ENCODE measurements at regions not wholly inside any gene's neighbourhood (a gene's known extent, or its start where the extent isn't known, plus 50 kb on each side); places are given as distances from the start of the nearest gene placed in this dataset.

DNA sequence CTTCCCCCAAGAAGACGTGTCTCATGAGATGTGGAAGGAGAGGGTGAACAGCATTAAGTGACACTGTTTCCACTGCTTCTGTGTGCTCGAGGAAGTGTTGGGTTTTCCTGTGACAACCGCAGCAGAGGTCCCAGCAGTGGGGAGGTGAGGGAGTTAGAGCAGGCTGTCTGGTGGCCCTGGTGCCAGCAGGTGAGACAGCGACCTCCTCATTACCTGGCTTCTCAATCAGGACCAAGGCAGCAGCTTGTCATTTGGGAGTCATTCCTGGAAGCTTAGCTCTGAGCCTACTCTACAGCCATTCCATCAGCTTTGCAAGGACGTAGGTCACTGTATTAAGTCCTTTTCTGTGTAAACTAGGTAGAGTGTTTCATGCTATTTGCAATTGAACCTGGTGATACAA lies 63.3 kb upstream of the RGMA start:
- TF ChIP-seq, protein P1, sequence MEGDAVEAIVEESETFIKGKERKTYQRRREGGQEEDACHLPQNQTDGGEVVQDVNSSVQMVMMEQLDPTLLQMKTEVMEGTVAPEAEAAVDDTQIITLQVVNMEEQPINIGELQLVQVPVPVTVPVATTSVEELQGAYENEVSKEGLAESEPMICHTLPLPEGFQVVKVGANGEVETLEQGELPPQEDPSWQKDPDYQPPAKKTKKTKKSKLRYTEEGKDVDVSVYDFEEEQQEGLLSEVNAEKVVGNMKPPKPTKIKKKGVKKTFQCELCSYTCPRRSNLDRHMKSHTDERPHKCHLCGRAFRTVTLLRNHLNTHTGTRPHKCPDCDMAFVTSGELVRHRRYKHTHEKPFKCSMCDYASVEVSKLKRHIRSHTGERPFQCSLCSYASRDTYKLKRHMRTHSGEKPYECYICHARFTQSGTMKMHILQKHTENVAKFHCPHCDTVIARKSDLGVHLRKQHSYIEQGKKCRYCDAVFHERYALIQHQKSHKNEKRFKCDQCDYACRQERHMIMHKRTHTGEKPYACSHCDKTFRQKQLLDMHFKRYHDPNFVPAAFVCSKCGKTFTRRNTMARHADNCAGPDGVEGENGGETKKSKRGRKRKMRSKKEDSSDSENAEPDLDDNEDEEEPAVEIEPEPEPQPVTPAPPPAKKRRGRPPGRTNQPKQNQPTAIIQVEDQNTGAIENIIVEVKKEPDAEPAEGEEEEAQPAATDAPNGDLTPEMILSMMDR (IDR thresholded peaks at IDR 0.05; ENCODE audit: poor library complexity): no peak
- TF ChIP-seq EZH2 (IDR thresholded peaks at IDR 0.05; ENCODE audit: borderline replicate concordance): no peak
- no peak for TF ChIP-seq EZH2phosphoT487 (IDR thresholded peaks at IDR 0.05; ENCODE audit: low read depth, severe bottlenecking, unreplicated experiment)

Data from hepatocyte (in vitro differentiated cells).